ENCODE measurements at regions not wholly inside any gene's neighbourhood (a gene's known extent, or its start where the extent isn't known, plus 50 kb on each side); places are given as distances from the start of the nearest gene placed in this dataset.

DNA sequence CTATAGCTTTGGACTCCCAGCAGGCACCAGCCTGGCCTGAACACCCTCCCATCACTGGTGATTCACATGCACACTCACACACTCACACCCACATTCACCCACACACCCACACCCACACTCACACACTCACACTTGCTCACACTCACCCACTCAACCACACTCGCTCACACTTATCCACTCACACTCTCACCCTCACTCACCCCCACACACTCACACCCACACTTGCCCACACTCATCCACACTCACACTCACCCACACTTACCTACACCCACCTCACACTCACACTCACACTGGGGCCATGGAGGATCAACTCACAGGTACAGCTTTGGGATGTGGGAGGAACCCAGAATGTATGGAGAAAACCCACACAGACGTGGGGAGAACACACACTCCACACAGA is 548.2 kb upstream of the FAT1 start:
- no peak for DNase-seq

DNA sequence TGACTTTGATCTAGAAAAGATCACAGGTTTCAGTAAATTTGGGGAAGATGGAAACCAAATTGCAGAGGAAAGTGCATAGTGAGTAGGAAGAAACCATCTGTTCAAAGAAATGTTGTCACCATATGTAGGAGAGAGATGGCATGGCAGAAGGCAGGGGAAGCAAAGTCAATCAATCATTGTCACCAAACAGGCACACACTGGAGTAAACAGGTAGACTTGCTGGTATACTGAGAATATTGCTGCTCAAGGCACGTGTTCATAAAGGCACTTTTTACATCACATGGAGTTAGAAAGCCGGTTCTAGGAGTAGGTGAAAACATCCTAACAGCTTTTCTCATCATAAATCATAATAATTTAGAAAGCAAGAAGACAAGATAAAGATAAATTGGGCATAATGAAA is 550.5 kb upstream of the FAT1 start:
- no peak for DNase-seq

DNA sequence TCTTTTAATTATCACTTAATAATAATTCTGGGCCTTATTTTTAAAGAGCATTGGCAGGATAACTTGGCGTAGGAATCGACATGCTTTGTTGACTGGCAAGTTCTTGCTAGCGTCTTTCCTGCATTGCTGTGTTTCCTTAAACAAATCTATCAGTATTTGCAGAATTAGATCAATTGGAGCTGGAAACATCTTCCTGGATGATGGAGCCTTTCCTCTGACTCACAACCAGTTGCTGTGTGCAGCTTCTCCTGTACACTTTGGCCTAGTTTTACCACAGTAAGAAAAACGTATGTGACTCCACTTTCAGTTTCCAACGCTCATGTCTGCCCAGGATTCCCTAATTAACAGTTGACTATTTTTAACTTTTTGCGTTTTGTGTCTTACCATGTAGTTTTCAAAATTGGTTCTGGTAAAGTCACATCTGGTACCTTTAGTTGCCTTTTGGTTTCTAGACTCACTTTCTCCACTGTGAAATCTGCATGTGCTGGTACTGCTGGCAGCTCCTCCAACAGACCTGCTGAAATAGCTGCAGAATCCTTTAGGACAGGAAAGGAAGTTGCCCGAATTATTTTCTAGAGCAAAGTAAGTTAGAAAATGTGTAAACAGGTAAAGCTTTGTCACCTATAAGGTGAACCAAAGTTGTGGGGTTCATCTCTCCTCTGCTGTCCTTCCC is 553.2 kb upstream of the FAT1 start:
- no peak for DNase-seq

DNA sequence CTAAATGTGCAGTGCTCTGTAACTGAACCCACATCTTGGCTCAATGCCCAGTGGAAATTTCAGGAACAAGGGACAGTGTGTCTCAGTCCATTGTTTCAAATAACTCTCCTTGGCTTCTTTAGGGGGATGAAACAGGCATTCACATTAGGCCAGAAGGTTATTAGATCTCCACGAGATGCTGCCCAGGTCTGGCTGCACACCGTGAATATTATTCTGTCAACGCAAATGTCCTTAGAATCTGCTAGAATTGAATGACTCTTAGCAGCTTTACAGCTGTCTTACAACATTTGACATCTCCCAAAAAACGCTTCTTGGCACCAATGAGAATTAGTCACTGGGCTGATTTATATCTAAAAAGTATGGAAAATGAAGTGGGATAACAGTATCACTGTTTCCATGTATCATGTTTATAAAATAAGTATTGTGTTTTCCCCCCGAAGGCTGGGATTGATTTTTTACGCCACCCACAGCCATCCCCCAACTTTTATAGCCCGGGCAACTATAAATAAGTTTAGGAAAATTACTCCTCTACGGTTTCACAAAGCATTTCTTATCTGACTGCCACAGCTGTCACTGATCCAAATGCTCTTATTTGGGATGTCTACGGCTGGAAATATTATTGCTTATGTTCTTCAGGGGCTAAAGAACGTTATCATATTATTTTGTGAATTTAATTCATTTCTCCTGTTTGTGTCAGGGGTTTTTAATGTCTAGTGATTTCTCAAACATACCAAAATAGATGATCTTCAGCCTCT is 559.7 kb upstream of the FAT1 start:
- DNase-seq: no peak

DNA sequence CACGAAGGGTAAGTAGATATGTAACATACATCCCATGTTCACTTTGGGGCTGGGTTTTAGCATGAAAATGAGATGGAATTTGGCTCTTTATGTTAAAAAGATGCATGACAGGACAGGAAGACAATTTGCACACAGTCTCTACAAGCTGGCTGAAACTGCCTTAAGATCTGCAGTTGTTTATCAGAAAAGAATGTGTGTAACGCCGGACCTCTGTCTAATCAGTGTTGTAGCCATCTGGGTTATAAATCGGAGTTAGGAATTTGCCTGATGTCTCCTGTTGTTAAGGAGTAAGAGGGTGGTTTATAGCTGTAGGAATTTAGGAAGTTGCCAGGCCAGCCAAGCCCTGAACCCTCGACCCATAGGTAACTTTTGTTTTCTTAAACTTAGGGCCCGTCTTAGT is 562.9 kb upstream of the FAT1 start:
- DNase-seq: no peak

DNA sequence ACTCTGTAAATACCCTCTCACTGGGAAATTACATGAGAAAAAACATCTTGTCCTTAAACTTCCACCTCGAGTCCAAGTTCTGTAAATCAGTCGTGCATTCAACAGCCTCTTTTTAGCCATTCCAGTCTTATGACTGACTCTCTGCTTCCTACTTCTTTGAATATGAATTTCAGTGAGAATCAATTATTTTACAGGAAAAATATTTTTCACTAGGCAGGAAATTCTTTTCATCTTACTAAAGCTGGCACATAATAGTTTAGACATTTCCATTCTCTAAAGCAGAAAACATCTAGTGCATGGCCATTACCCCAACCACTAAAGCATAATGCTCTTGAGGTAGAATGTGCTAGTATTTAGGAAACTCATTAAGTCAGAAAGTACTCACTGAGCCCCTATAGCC is 565.7 kb upstream of the FAT1 start:
- no peak for DNase-seq

DNA sequence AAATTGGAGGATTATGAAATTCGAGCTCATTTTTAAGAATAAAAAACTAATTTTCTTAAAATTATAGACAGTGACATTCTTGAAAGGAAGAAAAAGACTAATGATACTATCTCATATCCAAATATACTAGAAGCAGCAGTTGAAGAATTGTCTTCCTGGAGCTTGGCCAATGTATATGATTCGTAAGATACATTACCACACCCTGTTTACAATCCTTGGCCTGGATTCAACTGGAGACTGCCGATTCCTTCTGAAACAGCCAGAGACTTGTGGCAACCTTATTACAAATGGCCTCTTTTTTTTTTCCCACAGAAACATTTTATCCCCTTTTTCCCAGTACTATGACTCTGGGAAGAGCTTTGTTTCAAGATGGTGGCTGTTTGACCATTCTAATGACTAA is 571.2 kb upstream of the FAT1 start:
- DNase-seq: no peak

DNA sequence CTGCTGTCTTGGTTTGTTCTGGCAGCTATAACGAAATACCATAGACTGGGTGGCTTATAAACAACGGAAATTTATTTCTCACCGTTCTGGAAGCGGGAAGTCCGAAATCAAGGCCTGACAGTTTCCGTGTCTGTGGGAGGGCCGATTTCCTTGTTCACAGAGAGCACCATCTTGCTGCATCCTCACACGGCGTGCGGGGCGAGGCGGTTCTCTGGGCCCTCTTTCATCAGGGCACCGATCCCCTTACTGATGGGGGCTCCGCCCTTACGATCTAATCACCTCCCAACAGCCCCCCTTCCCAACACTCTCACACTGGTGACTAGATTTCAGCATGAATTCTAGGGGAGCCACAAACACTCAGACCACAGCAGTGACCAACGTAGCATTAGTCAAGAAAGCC is 578.3 kb upstream of the FAT1 start:
- DNase-seq: no peak

DNA sequence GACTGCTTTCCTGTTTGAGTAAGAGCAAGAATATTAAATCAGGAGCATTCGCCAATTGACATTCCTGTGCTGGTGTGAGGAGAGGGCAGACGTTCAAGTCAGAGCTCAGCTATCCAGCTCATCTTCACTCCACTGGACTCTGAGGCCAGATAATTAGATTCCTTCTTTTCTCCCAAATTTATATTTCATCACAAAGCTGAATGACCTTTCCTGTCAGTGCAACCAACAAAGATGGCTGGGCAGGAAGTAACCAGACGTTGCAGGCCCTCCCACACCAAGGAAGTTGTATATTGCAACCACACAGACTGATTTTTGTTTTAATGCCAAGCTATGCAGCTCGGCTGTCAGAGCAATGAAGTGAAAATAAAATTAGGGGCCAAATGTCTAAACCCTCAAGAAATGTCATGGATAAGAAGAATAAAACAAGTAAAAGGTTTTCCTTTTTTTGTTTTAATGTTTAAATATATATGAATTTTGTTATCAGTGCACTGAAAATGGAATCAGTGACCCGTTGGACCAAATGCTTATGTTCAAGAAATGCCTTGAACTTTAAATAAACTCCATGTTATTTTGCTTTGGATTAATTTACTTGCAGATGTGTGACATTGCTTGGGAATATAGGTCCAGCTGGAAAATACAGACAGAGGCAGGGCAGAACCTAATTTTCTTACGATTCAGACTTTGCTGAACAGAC is 578.9 kb upstream of the FAT1 start:
- no peak for DNase-seq

DNA sequence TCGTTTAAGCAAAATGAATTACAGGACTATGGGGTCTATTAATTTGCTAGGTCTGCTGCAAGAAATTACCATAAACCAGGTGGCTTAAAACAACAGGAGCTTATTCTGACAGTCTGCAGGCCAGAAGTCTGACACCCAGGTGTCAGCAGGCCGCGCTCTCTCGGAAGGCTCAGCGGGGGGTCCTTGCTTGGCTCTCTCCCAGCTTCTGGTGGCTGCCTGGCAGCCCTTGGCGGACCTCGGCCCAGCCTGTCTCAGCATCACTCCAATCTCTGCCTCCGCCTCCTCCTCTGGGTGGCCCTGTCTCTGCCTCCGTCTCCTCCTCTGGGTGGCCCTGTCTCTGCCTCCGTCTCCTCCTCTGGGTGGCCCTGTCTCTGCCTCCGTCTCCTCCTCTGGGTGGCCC is 580.5 kb upstream of the FAT1 start:
- DNase-seq: no peak

DNA sequence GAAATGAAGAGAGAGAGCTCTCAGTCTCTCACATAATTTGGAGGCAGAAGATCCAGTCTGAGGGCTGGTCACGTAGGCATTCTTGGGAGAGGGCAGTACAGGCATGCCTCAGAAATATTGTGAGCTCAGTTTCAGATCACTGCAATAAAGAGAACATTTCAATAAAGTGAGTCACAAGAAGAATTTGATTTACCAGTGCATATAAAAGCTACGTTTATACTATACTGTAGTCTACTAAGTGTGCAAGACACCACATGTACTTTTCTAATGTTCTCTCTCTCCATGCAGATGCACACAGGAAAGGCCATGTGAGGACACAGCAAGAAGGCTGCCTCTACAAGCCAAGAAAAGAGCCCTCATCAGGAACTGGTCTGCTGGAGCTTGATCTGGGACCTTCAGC is 583.5 kb upstream of the FAT1 start:
- no peak for DNase-seq

DNA sequence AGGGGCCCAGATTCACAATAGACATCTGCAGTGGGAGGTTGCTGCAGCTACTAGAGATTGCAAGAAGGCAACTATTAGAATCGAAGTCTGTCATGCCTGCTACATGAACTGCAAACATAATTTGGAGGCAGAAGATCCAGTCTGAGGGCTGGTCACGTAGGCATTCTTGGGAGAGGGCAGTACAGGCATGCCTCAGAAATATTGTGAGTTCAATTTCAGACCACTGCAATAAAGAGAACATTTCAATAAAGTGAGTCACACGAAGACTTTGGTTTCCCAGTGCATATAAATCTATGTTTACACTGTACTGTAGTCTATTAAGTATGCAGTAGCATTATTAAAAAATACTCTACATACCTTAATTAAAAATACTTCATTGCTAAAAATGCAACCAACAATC is 585.8 kb upstream of the FAT1 start:
- no peak for DNase-seq

DNA sequence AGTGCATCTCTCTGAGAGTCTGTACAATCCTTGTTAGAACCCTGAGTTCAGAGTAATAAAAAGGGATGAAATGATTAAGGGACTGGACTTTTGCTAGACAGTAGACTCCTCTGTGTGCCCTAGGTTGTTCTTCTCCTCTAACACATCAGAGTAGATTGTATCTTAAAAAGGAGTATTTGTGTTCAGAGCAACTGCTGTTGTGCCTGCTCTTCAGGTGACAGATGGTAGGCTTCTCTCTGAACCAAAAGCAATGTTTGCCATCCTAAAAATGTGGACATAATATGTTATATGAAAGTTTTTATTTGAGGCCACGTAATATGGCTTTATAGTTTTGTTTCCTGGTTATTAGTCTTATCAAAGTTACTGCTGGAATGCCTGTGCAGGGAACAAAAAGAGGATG is 588.6 kb upstream of the FAT1 start:
- DNase-seq: no peak

DNA sequence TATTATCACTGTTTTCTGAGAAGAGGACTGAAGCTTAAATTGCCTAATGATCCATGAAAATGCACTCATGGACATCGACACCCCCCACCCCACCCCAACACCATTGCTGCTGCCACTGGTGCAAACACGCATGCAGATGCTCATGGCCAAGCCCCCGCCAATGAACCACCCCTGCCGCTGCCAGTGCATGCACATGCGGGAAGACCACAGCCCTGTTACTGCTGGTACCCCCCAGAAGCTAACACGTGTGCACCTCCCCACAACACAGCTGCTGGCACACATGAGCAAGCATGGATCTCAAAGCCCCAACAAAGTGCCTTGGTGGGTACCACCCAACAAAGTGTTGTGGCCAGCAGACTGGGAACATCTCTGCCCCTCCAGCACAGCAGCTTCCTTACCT is 594.1 kb upstream of the FAT1 start:
- no peak for DNase-seq

DNA sequence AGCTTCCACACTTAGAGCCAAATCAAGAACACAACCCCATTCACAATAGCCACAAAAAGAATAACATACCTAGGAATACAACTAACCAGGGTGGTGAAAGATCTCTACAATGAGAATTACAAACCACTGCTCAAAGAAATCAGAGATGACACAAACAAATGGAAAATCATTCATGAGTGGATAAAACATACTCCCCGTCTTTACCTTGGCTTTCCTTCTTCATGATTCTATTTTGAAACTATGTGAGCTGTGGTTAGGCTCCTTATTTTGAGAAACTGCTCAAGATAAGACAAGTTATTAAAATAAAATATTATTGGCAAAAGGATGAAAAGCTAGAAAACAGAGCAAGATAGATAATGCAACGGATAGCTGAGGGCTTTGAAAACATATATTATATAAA is 598.1 kb upstream of the FAT1 start:
- no peak for DNase-seq

DNA sequence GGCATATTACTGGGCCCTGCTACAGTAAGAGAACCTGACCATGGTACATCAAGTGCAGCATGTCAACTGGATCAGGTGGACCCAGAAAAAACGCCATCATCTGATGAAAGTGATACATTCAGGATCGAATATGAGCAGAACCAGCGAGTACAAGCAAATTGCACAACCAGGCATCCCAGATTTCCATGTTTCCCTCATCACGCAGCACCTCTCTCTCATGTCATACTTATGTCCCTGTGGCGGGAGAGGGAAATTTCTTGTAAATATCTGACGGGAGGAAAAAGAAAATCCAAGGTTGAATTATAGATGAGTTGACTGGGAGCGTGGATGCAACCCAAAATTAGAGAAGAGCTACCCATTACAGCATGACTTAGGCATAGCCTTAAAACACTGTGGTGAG is 608.5 kb upstream of the FAT1 start:
- no peak for DNase-seq

DNA sequence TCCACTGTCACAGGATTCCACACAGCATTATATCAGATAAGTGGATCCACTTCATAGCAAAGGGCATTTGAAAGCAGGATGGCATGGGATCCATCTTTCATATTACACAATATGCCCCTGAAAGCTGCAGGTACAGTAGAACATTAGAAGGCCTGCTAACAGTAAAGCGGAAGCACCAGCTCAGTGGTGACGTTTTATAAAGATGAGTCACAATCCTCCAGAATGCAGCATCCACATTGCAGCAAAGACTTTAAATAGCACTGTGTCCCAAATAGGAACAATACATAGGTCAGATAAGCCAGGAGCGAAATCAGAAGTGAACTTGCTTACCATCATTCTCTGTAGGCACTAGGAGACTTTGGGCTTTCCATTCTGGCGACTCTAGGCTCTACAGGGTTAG is 609.5 kb upstream of the FAT1 start:
- no peak for DNase-seq

DNA sequence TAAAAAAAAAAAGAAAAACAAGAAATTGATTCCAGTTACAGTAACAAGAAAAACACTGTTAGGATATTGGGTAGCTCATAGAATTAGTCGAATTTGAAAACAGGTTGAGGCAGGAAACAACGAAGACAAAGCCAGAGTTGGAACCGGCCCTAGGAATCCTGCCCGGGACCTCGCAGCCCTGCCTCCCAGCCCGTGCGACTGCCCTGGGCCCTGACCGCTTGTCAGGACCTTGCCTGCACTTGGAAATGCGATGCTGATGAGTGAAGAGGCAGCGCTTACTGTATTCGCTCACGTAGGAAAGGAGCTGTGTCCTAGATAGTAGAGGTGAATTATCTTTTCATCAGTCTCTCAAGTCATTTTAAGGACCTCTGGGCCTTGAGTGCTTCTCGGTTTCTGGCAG is 611.7 kb upstream of the FAT1 start:
- no peak for DNase-seq

DNA sequence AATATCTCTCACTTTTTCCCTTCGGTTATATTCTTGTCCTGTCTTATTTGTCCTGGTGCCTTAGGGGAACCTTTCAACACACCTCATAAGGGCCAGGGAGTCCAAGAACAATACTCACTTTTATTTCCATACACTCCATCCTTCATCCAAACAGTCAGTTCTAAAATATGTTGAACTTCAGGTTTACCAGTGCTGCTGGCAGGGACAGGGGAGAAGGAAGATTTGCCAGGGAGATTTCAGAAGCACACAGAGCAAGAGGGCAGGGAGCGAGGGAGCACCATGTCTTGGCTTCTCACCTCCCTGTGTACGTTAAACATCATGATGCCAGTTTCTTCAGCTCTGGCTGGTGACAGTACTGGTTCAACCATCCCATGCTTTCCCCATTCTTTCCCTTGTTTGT is 631.1 kb upstream of the FAT1 start:
- DNase-seq: no peak

DNA sequence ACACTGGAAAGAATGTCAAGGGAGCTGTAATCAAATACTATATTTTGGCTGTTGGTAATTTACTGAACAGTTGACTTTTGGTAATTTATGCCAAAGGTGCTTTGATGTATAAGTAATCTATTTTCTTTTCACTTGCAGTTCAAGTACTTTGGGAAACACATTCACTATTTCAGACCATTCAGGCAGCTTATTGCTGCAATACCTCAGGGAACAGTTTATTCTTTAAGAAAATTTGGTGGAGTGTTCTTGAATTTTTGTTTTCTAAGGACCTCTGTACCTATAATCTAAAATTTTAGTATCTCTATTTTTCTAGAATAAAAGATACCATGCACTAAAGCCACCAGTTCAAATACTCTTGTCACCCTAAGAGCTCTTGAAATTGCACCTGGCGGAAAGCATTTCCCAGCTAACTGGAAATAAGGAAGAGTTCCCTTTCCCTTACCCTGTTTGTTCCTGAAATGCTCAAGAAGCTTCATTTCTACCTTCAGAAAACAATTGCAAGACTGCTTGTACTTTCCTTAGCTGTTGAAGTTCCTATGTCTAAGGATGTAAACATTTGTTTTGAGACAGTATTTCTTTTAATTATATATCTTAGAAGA is 633.5 kb upstream of the FAT1 start:
- DNase-seq: no peak

DNA sequence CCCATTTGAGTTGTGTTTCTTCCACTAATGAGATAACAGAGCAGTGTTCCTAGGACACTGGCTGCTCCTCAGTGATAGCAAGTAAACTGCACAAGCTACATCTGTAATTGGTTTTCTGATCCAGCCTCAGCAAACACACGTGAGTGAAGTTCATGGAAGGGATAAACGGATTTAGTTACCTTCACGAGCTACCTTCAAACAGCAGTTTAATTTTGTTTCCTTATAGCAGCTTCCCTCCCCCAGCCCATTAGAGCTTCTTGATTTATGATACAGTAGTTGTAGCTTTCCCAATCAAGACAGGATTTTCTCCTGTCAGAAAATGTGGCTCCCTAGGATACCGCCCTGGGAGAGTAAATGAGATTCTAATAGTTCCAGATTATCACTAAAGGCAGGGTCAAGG is 634.2 kb upstream of the FAT1 start:
- no peak for DNase-seq

DNA sequence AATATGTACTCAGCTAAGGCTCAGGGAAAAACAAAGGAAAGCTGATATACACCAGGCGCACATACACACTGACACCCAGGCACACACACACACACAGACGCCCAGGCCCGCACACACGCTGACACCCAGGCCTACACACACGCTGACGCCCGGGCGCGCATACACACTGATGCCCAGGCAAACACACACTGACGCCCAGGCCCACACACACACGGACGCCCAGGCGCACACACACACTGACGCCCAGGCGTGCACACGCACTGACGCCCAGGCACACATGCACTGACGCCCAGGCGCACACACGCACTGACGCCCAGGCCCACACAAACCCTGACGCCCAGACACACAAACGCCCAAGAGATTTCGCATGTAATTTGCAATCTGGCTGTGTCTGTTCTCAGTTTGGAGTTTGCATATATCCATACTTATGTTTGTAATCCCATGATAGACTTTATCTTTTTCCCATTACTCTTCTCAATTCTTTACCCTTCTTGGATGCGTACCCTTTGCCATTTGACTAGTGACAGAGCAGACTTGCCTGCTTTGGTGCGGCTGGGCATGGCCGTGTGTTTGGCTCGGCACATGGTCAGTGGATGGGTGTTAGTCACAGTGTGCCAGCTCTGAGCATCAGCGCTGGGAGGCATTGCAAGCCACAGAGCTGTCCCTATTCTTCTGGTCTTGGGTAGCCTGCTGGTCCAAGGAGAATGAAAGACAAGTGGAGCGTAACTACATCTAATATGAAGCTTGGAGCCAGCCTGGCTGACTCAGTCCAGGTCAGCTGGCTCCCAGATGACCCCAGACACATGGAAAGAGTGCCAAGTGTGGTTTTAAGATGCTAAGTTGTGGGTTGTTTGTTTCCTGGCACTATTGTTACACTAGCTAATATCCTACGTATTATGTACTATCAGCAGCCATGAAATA is 632.4 kb upstream of the ZFP42 start:
- no peak for DNase-seq

DNA sequence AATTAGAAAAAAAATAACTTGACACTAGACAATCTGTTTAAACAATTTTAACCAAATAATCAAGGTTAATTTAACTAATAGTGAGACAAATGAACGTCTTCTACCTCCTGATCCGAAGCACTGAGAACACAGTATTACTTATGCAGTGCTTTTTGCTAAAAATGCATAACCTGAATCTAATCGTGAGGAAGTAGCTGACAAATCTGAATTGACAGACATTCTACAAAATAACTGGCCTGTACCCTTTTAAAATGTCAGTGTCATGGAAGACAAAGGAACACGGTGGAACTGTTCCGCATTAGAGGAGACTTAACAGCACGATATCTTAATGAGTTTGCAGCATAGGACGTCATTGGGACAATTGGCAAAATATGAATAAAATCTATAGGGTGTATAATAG is 631.2 kb upstream of the ZFP42 start:
- no peak for DNase-seq
